AG09309 (cell line): ENCODE measurements at regions not wholly inside any gene's neighbourhood (a gene's known extent, or its start where the extent isn't known, plus 50 kb on each side); places are given as distances from the start of the nearest gene placed in this dataset.

Source experiments
- DNase-seq: peaks from one replicate; pipeline ENCODE4 v3.0.0-alpha.2; 2010; ENCODE audit warnings: low read depth
- H3K4me3 ChIP-seq: 2 replicates; pipeline ENCODE4 v1.5.1; 2011; ENCODE audit warnings: mild to moderate bottlenecking, low read depth, low read length, moderate library complexity; ENCODE audit not compliant: control insufficient read depth
- TF ChIP-seq, protein P1 (sequence below): IDR thresholded peaks from 2 replicates; pipeline ENCODE4 v1.5.1; 2011; ENCODE audit warnings: mild to moderate bottlenecking, low read depth, low read length, inconsistent platforms; ENCODE audit not compliant: insufficient read depth, control insufficient read depth; ENCODE audit errors: missing control alignments

DNA sequence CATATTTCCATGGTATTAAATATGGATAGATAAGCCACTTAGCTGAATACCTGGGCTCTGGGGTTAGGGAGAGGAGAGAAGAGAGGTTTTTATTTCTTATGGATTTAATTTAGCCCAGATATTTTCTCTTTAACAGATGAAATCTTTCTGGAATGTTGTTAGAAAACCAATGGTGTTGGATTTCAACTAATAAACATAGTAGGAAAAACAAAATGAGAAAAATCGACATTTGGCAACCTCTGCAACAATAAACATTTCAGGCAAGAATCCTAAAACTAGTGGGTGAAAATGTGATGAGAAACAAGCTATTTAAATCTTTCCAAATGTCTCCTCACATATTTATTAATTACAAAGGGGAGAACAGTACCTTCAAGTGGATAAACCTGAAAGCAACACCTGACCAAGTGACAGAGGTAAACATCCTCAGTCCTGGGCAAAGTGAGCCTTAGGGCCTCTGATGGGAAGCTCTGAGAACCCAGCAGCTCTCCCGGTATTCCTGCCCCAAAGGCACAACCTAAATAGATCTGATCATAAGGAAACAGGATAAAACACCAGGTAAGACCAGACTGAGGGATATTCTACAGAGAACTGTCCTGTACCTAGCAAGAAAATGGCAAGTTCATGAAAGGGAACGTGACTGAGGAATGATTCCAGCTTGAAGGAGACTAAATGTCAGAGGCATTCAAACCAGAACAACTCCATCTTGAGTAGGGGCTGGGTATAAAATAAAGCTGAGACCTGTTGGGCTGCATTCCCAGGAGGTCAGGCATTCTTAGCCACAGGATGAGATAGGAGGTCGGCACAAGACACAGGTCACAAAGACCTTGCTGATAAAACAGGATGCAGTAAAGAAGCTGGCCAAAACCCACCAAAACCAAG, 163.7 kb downstream of the ESM1 start:
- no peak for DNase-seq
- TF ChIP-seq, protein P1, sequence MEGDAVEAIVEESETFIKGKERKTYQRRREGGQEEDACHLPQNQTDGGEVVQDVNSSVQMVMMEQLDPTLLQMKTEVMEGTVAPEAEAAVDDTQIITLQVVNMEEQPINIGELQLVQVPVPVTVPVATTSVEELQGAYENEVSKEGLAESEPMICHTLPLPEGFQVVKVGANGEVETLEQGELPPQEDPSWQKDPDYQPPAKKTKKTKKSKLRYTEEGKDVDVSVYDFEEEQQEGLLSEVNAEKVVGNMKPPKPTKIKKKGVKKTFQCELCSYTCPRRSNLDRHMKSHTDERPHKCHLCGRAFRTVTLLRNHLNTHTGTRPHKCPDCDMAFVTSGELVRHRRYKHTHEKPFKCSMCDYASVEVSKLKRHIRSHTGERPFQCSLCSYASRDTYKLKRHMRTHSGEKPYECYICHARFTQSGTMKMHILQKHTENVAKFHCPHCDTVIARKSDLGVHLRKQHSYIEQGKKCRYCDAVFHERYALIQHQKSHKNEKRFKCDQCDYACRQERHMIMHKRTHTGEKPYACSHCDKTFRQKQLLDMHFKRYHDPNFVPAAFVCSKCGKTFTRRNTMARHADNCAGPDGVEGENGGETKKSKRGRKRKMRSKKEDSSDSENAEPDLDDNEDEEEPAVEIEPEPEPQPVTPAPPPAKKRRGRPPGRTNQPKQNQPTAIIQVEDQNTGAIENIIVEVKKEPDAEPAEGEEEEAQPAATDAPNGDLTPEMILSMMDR: no peak
- no peak overlapping the region for H3K4me3 ChIP-seq

DNA sequence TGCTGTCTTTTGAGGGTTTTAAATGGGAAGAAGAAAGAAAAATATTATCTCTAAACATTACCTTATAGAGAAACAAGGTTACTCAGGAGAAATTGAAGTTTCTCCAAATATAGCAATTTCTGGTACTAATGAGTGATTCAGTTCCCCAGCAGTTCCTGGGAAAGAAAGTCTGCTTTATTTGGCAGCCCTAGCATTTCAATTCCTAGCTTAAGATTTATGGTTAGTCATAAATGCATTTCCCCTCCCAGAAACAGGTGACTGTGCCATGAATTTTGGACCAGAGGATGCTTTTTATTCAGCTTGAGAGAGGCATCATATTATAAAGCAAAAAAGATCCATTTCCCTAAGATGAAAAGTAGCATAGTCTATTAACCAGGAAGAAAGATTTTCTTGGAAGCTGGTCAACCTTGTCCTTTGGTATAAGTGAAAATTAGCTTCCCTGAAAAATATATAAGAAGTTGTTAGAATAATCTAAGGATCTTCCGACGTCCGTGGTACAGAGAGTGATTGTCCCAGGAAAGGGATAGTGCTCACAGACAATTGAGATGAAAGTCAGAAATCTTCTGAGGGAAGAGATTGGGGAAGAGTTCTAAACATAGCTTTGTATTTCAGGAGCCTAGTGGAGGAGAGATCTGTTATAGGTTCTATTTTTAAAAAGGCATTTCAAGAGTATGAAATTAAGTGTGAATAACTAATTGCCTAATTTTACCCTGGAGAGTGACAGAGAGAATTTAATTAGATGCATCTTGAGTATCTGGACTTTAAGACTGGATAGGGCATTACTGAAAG, 164.9 kb downstream of the ESM1 start:
- TF ChIP-seq, protein P1: no peak
- DNase-seq: no peak
- H3K4me3 ChIP-seq: no peak overlapping the region

DNA sequence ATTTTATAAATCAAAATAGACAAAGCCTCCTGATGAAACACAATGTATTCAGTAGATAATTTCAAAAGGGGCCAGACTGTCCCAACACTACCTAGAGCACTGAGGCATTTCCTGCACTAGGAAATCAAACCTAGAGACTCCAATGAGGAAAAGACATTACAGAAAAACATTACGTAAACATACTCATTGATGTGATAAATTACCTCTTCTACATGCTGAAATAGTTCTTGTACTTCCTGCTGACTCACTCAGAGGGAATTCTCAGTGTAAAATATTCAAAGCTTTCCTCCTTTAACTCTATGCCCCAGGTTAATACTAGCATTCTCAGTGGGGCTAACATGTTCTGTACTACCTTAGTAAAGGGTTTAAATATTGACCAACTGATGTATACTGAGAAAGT, 178.0 kb downstream of the ESM1 start:
- DNase-seq: no peak
- TF ChIP-seq, protein P1: no peak
- no peak overlapping the region for H3K4me3 ChIP-seq

DNA sequence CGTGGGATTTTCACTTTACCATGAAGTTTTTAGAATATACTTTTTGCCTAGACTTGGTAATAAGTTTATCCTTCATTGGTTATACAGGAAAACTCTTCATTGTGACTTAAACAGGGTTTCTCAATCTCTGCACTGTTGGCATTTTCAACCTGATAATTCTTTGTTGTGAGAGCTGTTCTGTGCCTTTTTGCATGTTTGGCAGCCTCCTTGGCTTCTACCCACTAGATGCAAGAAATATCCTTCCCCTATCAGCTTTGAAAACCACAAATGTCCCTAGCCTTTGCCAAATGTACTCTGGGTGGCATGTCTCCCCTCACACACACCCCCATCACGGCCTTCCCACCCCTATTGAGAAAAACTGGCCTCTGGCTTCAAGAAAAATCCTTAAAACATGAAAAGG, 180.9 kb downstream of the ESM1 start:
- DNase-seq: no peak
- H3K4me3 ChIP-seq: no peak overlapping the region
- TF ChIP-seq, protein P1: no peak

DNA sequence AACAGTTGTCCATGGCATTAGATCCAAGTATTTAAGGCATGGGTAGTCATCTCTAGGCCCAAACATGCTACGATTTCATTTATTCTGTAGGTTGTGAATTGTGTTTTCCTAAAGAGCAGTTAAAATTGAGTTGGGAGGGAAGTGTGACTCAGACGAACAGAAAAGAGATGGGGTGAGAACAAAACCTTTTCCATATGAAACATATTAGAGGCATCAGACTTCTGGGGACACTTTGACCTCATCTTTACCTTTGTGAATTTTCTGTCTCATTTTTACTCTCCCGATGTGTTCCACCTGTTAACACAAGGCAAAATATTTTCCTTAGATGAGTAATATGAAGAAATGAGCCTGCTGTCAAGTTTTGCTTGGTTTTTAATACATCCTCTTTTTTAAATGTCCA, 181.3 kb downstream of the ESM1 start:
- no peak overlapping the region for H3K4me3 ChIP-seq
- no peak for DNase-seq
- TF ChIP-seq, protein P1: no peak

DNA sequence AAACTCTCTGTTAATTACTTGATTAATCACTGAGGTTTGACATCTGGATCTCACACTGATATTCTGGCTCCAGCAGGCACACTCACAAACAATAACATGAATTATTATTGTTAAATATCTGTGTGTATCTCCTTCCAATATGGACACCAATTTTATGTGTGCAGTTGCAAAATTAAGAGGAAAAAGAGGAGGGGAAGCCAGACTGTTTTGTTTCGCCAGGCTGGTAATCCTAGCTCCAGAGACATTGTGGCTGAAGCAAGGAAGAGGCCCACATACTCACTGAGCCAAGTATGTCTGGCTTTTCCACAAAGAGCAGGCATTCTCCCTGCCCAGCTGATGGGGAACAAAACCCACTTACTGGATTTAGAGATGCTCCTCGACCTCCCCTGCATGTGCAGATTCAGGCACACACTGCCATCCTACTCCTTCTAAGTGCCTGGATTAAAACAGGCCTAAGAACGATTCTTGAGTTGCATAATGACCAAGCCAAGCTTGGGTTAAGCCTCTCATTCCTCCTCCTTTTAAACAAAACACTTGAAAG, 181.9 kb downstream of the ESM1 start:
- TF ChIP-seq, protein P1: no peak
- no peak for DNase-seq
- H3K4me3 ChIP-seq: no peak overlapping the region
